GM12891 (cell line): ENCODE measurements at regions not wholly inside any gene's neighbourhood (a gene's known extent, or its start where the extent isn't known, plus 50 kb on each side); places are given as distances from the start of the nearest gene placed in this dataset.

Experiments used
- POLR2A ChIP-seq: IDR thresholded peaks from 2 replicates; pipeline ENCODE4 v1.6.1; 2011; ENCODE audit warnings: low read depth, low read length, control low read depth
- POLR2AphosphoS5 ChIP-seq: IDR thresholded peaks from 2 replicates; pipeline ENCODE4 v1.6.1; 2011; ENCODE audit warnings: low read depth, low read length, control low read depth
- SPI1 ChIP-seq: IDR thresholded peaks from 2 replicates; pipeline ENCODE4 v1.6.1; 2011; ENCODE audit warnings: low read depth, low read length, control low read depth

- TF ChIP-seq POLR2A = no peak
- TF ChIP-seq POLR2AphosphoS5 = no peak
- no peak for TF ChIP-seq SPI1
These were observed 818.3 kb upstream of the POT1 start for GRCh38 chr7:125747966-125748365.
